Mesendoderm (in vitro differentiated cells): ENCODE measurements at regions not wholly inside any gene's neighbourhood (a gene's known extent, or its start where the extent isn't known, plus 50 kb on each side); places are given as distances from the start of the nearest gene placed in this dataset. TPM values are rescaled to one million over a fixed set of nuclear protein-coding genes. Genes with fewer than 3 reads are reported as not detected.

ENCODE experiments used
- DNase-seq: peaks from one replicate; pipeline ENCODE4 v3.0.0; 2013
- H2AK5ac ChIP-seq: 2 replicates; pipeline ENCODE4 v1.6.1; 2013; ENCODE audit warnings: low read length, inconsistent platforms
- H2BK120ac ChIP-seq: 2 replicates; pipeline ENCODE4 v1.6.1; 2013; ENCODE audit warnings: low read depth, mild to moderate bottlenecking, low read length, moderate library complexity, mixed read lengths
- H2BK15ac ChIP-seq: replicated peaks from 2 replicates; pipeline ENCODE4 v1.6.1; 2013; ENCODE audit warnings: low read depth, mild to moderate bottlenecking, moderate library complexity
- H2BK5ac ChIP-seq: 2 replicates; pipeline ENCODE4 v1.6.1; 2013; ENCODE audit warnings: low read length, inconsistent platforms
- H3K18ac ChIP-seq: 2 replicates; pipeline ENCODE4 v1.6.1; 2013; ENCODE audit warnings: mild to moderate bottlenecking, low read length, mixed read lengths
- H3K23ac ChIP-seq: one replicate; pipeline ENCODE4 v1.6.1; 2013; ENCODE audit warnings: low read length
- H3K27ac ChIP-seq: 2 replicates; pipeline ENCODE4 v1.5.1; 2013; ENCODE audit warnings: low read depth, mild to moderate bottlenecking, inconsistent platforms, low read length, moderate library complexity
- H3K27me3 ChIP-seq: 2 replicates; pipeline ENCODE4 v1.6.1; 2013; ENCODE audit warnings: low read length, control low read depth, mild to moderate bottlenecking, inconsistent platforms; ENCODE audit not compliant: insufficient read depth, poor library complexity
- H3K36me3 ChIP-seq: 2 replicates; pipeline ENCODE4 v1.6.1; 2013; ENCODE audit warnings: low read length, inconsistent platforms; ENCODE audit not compliant: control insufficient read depth, insufficient read depth
- H3K4ac ChIP-seq: one replicate; pipeline ENCODE4 v1.6.1; 2013; ENCODE audit warnings: low read depth, mild to moderate bottlenecking, low read length, moderate library complexity
- H3K4me1 ChIP-seq: 2 replicates; pipeline ENCODE4 v1.6.1; 2013; ENCODE audit warnings: low read depth, low read length, inconsistent platforms; ENCODE audit not compliant: control insufficient read depth
- H3K4me2 ChIP-seq: 2 replicates; pipeline ENCODE4 v1.6.1; 2013; ENCODE audit warnings: low read length
- H3K4me3 ChIP-seq: 2 replicates; pipeline ENCODE4 v1.5.1; 2013; ENCODE audit warnings: mild to moderate bottlenecking, low read length
- H3K56ac ChIP-seq: one replicate; pipeline ENCODE4 v1.6.1; 2013; ENCODE audit warnings: low read length
- H3K79me1 ChIP-seq: 2 replicates; pipeline ENCODE4 v1.6.1; 2013; ENCODE audit warnings: low read length, inconsistent platforms
- H3K79me2 ChIP-seq: 2 replicates; pipeline ENCODE4 v1.6.1; 2013; ENCODE audit warnings: mild to moderate bottlenecking, low read length; ENCODE audit not compliant: control insufficient read depth, insufficient read depth
- H3K9ac ChIP-seq: 2 replicates; pipeline ENCODE4 v1.6.1; 2013; ENCODE audit warnings: low read length, inconsistent platforms
- H4K5ac ChIP-seq: one replicate; pipeline ENCODE4 v1.6.1; 2013; ENCODE audit warnings: low read length
- H4K8ac ChIP-seq: one replicate; pipeline ENCODE4 v1.6.1; 2013; ENCODE audit warnings: low read depth, mild to moderate bottlenecking, control low read depth, low read length, moderate library complexity
- WGBS: extraction: QIAGEN DNeasy Blood & Tissue Kit; methylation state at CpG from one replicate; pipeline ENCODE4 v1.1.7; 2013; ENCODE audit warnings: low lambda C conversion rate, missing lambda C conversion rate; ENCODE audit not compliant: insufficient coverage; ENCODE audit errors: extremely low coverage; 5-methylcytosine and 5-hydroxymethylcytosine counted together
- small RNA-seq: library from polyadenylated mRNA; stranded (forward); fragments of <200 nt; extraction: miRNeasy Mini kit (QIAGEN cat#:217004); gene quantifications from one replicate; pipeline ENCODE3, GENCODE V24; 2013; ENCODE audit not compliant: insufficient read depth

- Histone ChIP-seq H3K4ac (no peak overlapping the region), H3K79me2 (no peaks in the 10 kb centered on the region), H2BK5ac (no peak overlapping the region), H3K9ac (no peak overlapping the region), H2AK5ac (no peak overlapping the region), H2BK120ac (no peak overlapping the region), H4K8ac (no peak overlapping the region), H3K36me3 (no peaks in the 10 kb centered on the region), H3K4me1 (no peaks in the 10 kb centered on the region), H3K79me1 (no peaks in the 10 kb centered on the region), H3K4me2 (no peak overlapping the region), H3K18ac (no peak overlapping the region), H3K4me3 (no peak overlapping the region), H4K5ac (no peak overlapping the region), H2BK15ac (no peak overlapping the region), H3K27ac (no peak overlapping the region), H3K23ac (no peak overlapping the region), H3K56ac (no peak overlapping the region), H3K27me3 (no peaks in the 10 kb centered on the region)
- no CpG with 5 or more reads among the region's 3 CpGs for WGBS
- DNase-seq, result no peak
These were observed 333.5 kb downstream of the CHSY3 start for GRCh38 chr5:130237721-130238120.

Small RNA genes in the stretch of these regions (small RNA-seq; reads per million reads assigned to genes)
- not detected for gene AC113367.2
- not detected for gene RNU7-53P
